ENCODE measurements at regions not wholly inside any gene's neighbourhood (a gene's known extent, or its start where the extent isn't known, plus 50 kb on each side); places are given as distances from the start of the nearest gene placed in this dataset.
A peak's percentile ranks its signal among the peaks of the same experiment; 100 is the strongest.
"Not testable (repeated sequence)": the region's sequence is repeated elsewhere in the genome, so short reads cannot be mapped to it uniquely, and the experiment has no call there.

GRCh38 chr3:59244343-59244742, 194.5 kb upstream of the CFAP20DC start:
- no peak for DNase-seq (ENCODE audit: low read depth, low spot score)
- WGBS (ENCODE audit: insufficient coverage, insufficient read length): 100% methylated on average over 1 of the region's 6 CpGs
- H3K27ac ChIP-seq (ENCODE audit: low read length): no peak overlapping the region
- no peaks in the 10 kb centered on the region for H3K4me1 ChIP-seq (ENCODE audit: control insufficient read depth, insufficient read depth, low read length)
- H3K4me3 ChIP-seq (ENCODE audit: low read length): no peak overlapping the region
- H3K36me3 ChIP-seq (ENCODE audit: control insufficient read depth, insufficient read depth, low read length): no peaks in the 10 kb centered on the region
- no peaks in the 10 kb centered on the region for H3K27me3 ChIP-seq (ENCODE audit: control insufficient read depth, insufficient read depth, low read length)
- H3K9me3 ChIP-seq (ENCODE audit: control insufficient read depth, insufficient read depth, low read length): no peaks in the 10 kb centered on the region; the same call in 1 of the 2 replicates

GRCh38 chr3:59243476-59243875, 193.7 kb upstream of the CFAP20DC start:
- WGBS (ENCODE audit: insufficient coverage, insufficient read length): no CpG with 5 or more reads among the region's 1 CpG
- Histone ChIP-seq H3K36me3 (ENCODE audit: control insufficient read depth, insufficient read depth, low read length) (no peaks in the 10 kb centered on the region), H3K4me1 (ENCODE audit: control insufficient read depth, insufficient read depth, low read length) (no peaks in the 10 kb centered on the region), H3K9me3 (ENCODE audit: control insufficient read depth, insufficient read depth, low read length) (no peaks in the 10 kb centered on the region; the same call in 1 of the 2 replicates), H3K27me3 (ENCODE audit: control insufficient read depth, insufficient read depth, low read length) (no peaks in the 10 kb centered on the region), H3K27ac (ENCODE audit: low read length) (no peak overlapping the region), H3K4me3 (ENCODE audit: low read length) (no peak overlapping the region)
- no peak for DNase-seq (ENCODE audit: low read depth, low spot score)

GRCh38 chr3:59240666-59241255, 190.9 kb upstream of the CFAP20DC start:
- Histone ChIP-seq H3K27ac (ENCODE audit: low read length) (no peak overlapping the region), H3K4me1 (ENCODE audit: control insufficient read depth, insufficient read depth, low read length) (0 out of 2 replicates have a peak, but pooled peaks cover 1% of the 10 kb centered on the region), H3K36me3 (ENCODE audit: control insufficient read depth, insufficient read depth, low read length) (no peaks in the 10 kb centered on the region), H3K9me3 (ENCODE audit: control insufficient read depth, insufficient read depth, low read length) (no peaks in the 10 kb centered on the region), H3K27me3 (ENCODE audit: control insufficient read depth, insufficient read depth, low read length) (no peaks in the 10 kb centered on the region), H3K4me3 (ENCODE audit: low read length) (no peak overlapping the region)
- DNase-seq (ENCODE audit: low read depth, low spot score): no peak
- WGBS (ENCODE audit: insufficient coverage, insufficient read length): no CpG with 5 or more reads among the region's 2 CpGs

- Histone ChIP-seq H3K4me3 (ENCODE audit: low read length) (no peak overlapping the region), H3K36me3 (ENCODE audit: control insufficient read depth, insufficient read depth, low read length) (no peaks in the 10 kb centered on the region), H3K9me3 (ENCODE audit: control insufficient read depth, insufficient read depth, low read length) (no peaks in the 10 kb centered on the region), H3K4me1 (ENCODE audit: control insufficient read depth, insufficient read depth, low read length) (0 out of 2 replicates have a peak, but pooled peaks cover 1% of the 10 kb centered on the region), H3K27ac (ENCODE audit: low read length) (no peak overlapping the region), H3K27me3 (ENCODE audit: control insufficient read depth, insufficient read depth, low read length) (no peaks in the 10 kb centered on the region)
- no peak for DNase-seq (ENCODE audit: low read depth, low spot score)
- WGBS (ENCODE audit: insufficient coverage, insufficient read length): 100% methylated on average over 1 of the region's 6 CpGs
Observed at GRCh38 chr3:59237121-59237520, 187.3 kb upstream of the CFAP20DC start.

- H3K9me3 ChIP-seq (ENCODE audit: control insufficient read depth, insufficient read depth, low read length): no peaks in the 10 kb centered on the region
- H3K27ac ChIP-seq (ENCODE audit: low read length): no peak overlapping the region
- no peak for DNase-seq (ENCODE audit: low read depth, low spot score)
- H3K4me3 ChIP-seq (ENCODE audit: low read length): no peak overlapping the region
- no peaks in the 10 kb centered on the region for H3K27me3 ChIP-seq (ENCODE audit: control insufficient read depth, insufficient read depth, low read length)
- no peaks in the 10 kb centered on the region for H3K36me3 ChIP-seq (ENCODE audit: control insufficient read depth, insufficient read depth, low read length)
- WGBS (ENCODE audit: insufficient coverage, insufficient read length): no CpG with 5 or more reads among the region's 3 CpGs
- 0 out of 2 replicates have a peak, but pooled peaks cover 1% of the 10 kb centered on the region for H3K4me1 ChIP-seq (ENCODE audit: control insufficient read depth, insufficient read depth, low read length)
Observed at GRCh38 chr3:59235634-59236012, 185.8 kb upstream of the CFAP20DC start.

GRCh38 chr3:59234884-59235633, 185.2 kb upstream of the CFAP20DC start:
- Histone ChIP-seq H3K4me1 (ENCODE audit: control insufficient read depth, insufficient read depth, low read length) (0 out of 2 replicates have a peak, but pooled peaks cover 1% of the 10 kb centered on the region), H3K36me3 (ENCODE audit: control insufficient read depth, insufficient read depth, low read length) (no peaks in the 10 kb centered on the region), H3K4me3 (ENCODE audit: low read length) (no peak overlapping the region), H3K27me3 (ENCODE audit: control insufficient read depth, insufficient read depth, low read length) (no peaks in the 10 kb centered on the region), H3K9me3 (ENCODE audit: control insufficient read depth, insufficient read depth, low read length) (no peaks in the 10 kb centered on the region), H3K27ac (ENCODE audit: low read length) (no peak overlapping the region)
- no peak for DNase-seq (ENCODE audit: low read depth, low spot score)
- no CpG with 5 or more reads among the region's 2 CpGs for WGBS (ENCODE audit: insufficient coverage, insufficient read length)

- not testable (repeated sequence) for H3K27ac ChIP-seq (ENCODE audit: low read length); H3K4me1 ChIP-seq (ENCODE audit: control insufficient read depth, insufficient read depth, low read length); H3K27me3 ChIP-seq (ENCODE audit: control insufficient read depth, insufficient read depth, low read length); H3K36me3 ChIP-seq (ENCODE audit: control insufficient read depth, insufficient read depth, low read length); DNase-seq (ENCODE audit: low read depth, low spot score); H3K9me3 ChIP-seq (ENCODE audit: control insufficient read depth, insufficient read depth, low read length); H3K4me3 ChIP-seq (ENCODE audit: low read length)
- WGBS (ENCODE audit: insufficient coverage, insufficient read length): no CpG with 5 or more reads among the region's 2 CpGs
Observed at GRCh38 chr3:59230379-59230778, 180.6 kb upstream of the CFAP20DC start.

GRCh38 chr3:59213860-59214259, 164.0 kb upstream of the CFAP20DC start:
- peaks cover 1% of the 10 kb centered on the region; the same call in 1 of the 2 replicates for H3K4me1 ChIP-seq (ENCODE audit: control insufficient read depth, insufficient read depth, low read length)
- no peak for DNase-seq (ENCODE audit: low read depth, low spot score)

GRCh38 chr3:59212128-59212779, 162.4 kb upstream of the CFAP20DC start:
- peak; percentile 16 for DNase-seq (ENCODE audit: low read depth, low spot score)
- peaks cover 1% of the 10 kb centered on the region; the same call in 1 of the 2 replicates for H3K4me1 ChIP-seq (ENCODE audit: control insufficient read depth, insufficient read depth, low read length)
- no peaks in the 10 kb centered on the region for H3K9me3 ChIP-seq (ENCODE audit: control insufficient read depth, insufficient read depth, low read length)
- H3K4me3 ChIP-seq (ENCODE audit: low read length): no peak overlapping the region
- no peaks in the 10 kb centered on the region for H3K27me3 ChIP-seq (ENCODE audit: control insufficient read depth, insufficient read depth, low read length)
- H3K36me3 ChIP-seq (ENCODE audit: control insufficient read depth, insufficient read depth, low read length): no peaks in the 10 kb centered on the region
- no peak overlapping the region for H3K27ac ChIP-seq (ENCODE audit: low read length)

More at GRCh38 chr3:59213860-59214259, 164.0 kb upstream of the CFAP20DC start:
- H3K9me3 ChIP-seq (ENCODE audit: control insufficient read depth, insufficient read depth, low read length): no peaks in the 10 kb centered on the region
- no peak overlapping the region for H3K27ac ChIP-seq (ENCODE audit: low read length)
- H3K36me3 ChIP-seq (ENCODE audit: control insufficient read depth, insufficient read depth, low read length): no peaks in the 10 kb centered on the region
- no peaks in the 10 kb centered on the region for H3K27me3 ChIP-seq (ENCODE audit: control insufficient read depth, insufficient read depth, low read length)
- no peak overlapping the region for H3K4me3 ChIP-seq (ENCODE audit: low read length)

- H3K27ac ChIP-seq (ENCODE audit: low read length): no peak overlapping the region
- H3K36me3 ChIP-seq (ENCODE audit: control insufficient read depth, insufficient read depth, low read length): no peaks in the 10 kb centered on the region
- peaks cover 1% of the 10 kb centered on the region; the same call in 1 of the 2 replicates for H3K4me1 ChIP-seq (ENCODE audit: control insufficient read depth, insufficient read depth, low read length)
- H3K9me3 ChIP-seq (ENCODE audit: control insufficient read depth, insufficient read depth, low read length): no peaks in the 10 kb centered on the region
- H3K27me3 ChIP-seq (ENCODE audit: control insufficient read depth, insufficient read depth, low read length): no peaks in the 10 kb centered on the region
- no peak for DNase-seq (ENCODE audit: low read depth, low spot score)
- no CpG with 5 or more reads among the region's 2 CpGs for WGBS (ENCODE audit: insufficient coverage, insufficient read length)
- no peak overlapping the region for H3K4me3 ChIP-seq (ENCODE audit: low read length)
Observed at GRCh38 chr3:59210260-59210659, 160.4 kb upstream of the CFAP20DC start.

All from iPS DF 6.9 (cell line).